B cell (primary cell): ENCODE measurements at regions not wholly inside any gene's neighbourhood (a gene's known extent, or its start where the extent isn't known, plus 50 kb on each side); places are given as distances from the start of the nearest gene placed in this dataset.

Source experiments
- ATAC-seq: fragments of 200-7000 bp; cut with Tn5 transposase; one replicate; pipeline ENCODE4 v1.10.0; 2021; ENCODE audit warnings: low read depth, mild to moderate bottlenecking, moderate number of reproducible peaks, moderate library complexity
- CTCF ChIA-PET: fragments of 350-600 bp; sonication (Branson Sonifier 250); formaldehyde crosslinking; loops from one replicate; lab custom pipeline; 2021; ENCODE audit warnings: antibody characterized with exemption, inconsistent platforms; lab: Charles Lee
- POLR2A ChIA-PET: fragments of 350-600 bp; sonication (Branson Sonifier 250); formaldehyde crosslinking; loops from one replicate; lab custom pipeline; 2021; ENCODE audit warnings: antibody characterized with exemption; lab: Charles Lee
- DNase-seq: peaks from one replicate; pipeline ENCODE4 v3.0.0; 2013
- H2AFZ ChIP-seq: 2 replicates; pipeline ENCODE4 v1.6.1; 2012; ENCODE audit warnings: mild to moderate bottlenecking, low read depth, low read length; ENCODE audit not compliant: insufficient read depth, poor library complexity, severe bottlenecking
- H3K27ac ChIP-seq, 2 donors: 1 replicate in 1 of 2; 2 replicates in 1 of 2; pipeline ENCODE4 v1.5.1; 2012 to 2013; ENCODE audit warnings: low read length in 2 of 2, mild to moderate bottlenecking in 2 of 2, moderate library complexity in 1 of 2
- H3K27me3 ChIP-seq, 4 experiments: fragments of 200-600 bp in 1 of 4; sonication (generic) in 1 of 4; replicated peaks in 1 of 4; 1 replicate in 2 of 4; 2 replicates in 2 of 4; pipeline versions ENCODE4 v1.6.1 to v1.7.0; 2013 to 2016; ENCODE audit warnings: low read length in 3 of 4, mild to moderate bottlenecking in 2 of 4, mixed read lengths in 1 of 4, moderate library complexity in 1 of 4; ENCODE audit not compliant: insufficient read depth in 4 of 4, control insufficient read depth in 3 of 4; ENCODE audit errors: control extremely low read depth in 1 of 4
- H3K36me3 ChIP-seq, 2 experiments: replicated peaks in 1 of 2; 1 replicate in 1 of 2; 2 replicates in 1 of 2; pipeline versions ENCODE4 v1.6.1 to v1.7.1; 2013; ENCODE audit warnings: low read length in 1 of 2; ENCODE audit not compliant: insufficient read depth in 2 of 2, control insufficient read depth in 1 of 2; ENCODE audit errors: control extremely low read depth in 1 of 2, extremely low read depth in 1 of 2
- H3K4me1 ChIP-seq, 2 donors: fragments of 200-600 bp in 1 of 2; sonication (generic) in 1 of 2; 1 replicate in 1 of 2; 2 replicates in 1 of 2; pipeline versions ENCODE4 v1.5.1 to v1.6.1; 2013 to 2017; ENCODE audit warnings: low read length in 2 of 2; ENCODE audit not compliant: control insufficient read depth in 2 of 2, insufficient read depth in 2 of 2
- H3K4me2 ChIP-seq: replicated peaks from 2 replicates; pipeline ENCODE3; 2012; ENCODE audit warnings: mild to moderate bottlenecking, low read depth, low read length; ENCODE audit not compliant: poor library complexity, severe bottlenecking
- H3K4me3 ChIP-seq, 5 experiments: fragments of 200-600 bp in 1 of 5; sonication (generic) in 1 of 5; 1 replicate in 3 of 5; 2 replicates in 2 of 5; pipeline versions ENCODE4 v1.5.1 to v1.7.0; 2011 to 2016; ENCODE audit warnings: low read length in 4 of 5, mild to moderate bottlenecking in 4 of 5, low read depth in 2 of 5, control low read depth in 1 of 5, moderate library complexity in 1 of 5; ENCODE audit not compliant: insufficient read depth in 1 of 5; ENCODE audit errors: control extremely low read depth in 1 of 5, extremely low read depth in 1 of 5
- H3K79me2 ChIP-seq: fragments of 200-600 bp; sonication (generic); one replicate; pipeline ENCODE4 v1.6.0; 2016; ENCODE audit warnings: low read length; ENCODE audit not compliant: control insufficient read depth, insufficient read depth
- H3K9ac ChIP-seq: fragments of 200-600 bp; sonication (generic); 2 replicates; pipeline ENCODE4 v1.6.1; 2017; ENCODE audit warnings: mild to moderate bottlenecking, low read length, moderate library complexity
- H3K9me3 ChIP-seq, 3 donors: one replicate each; pipeline versions ENCODE4 v1.6.1 to v1.7.1; 2013; ENCODE audit warnings: low read length in 2 of 3; ENCODE audit not compliant: control insufficient read depth in 2 of 3, insufficient read depth in 1 of 3; ENCODE audit errors: control extremely low read depth in 1 of 3
- H4K20me1 ChIP-seq: 2 replicates; pipeline ENCODE4 v1.6.0; 2012; ENCODE audit warnings: mild to moderate bottlenecking, low read length; ENCODE audit not compliant: insufficient read depth, control insufficient read depth, poor library complexity, severe bottlenecking
- H3K27ac Mint-ChIP-seq: one replicate; pipeline ENCODE4 v1.8.0; 2021; ENCODE audit warnings: mixed read lengths
- H3K27me3 Mint-ChIP-seq: one replicate; pipeline ENCODE4 v1.8.0; 2021; ENCODE audit warnings: mixed read lengths
- H3K4me1 Mint-ChIP-seq: one replicate; pipeline ENCODE4 v1.8.0; 2021; ENCODE audit warnings: mixed read lengths
- H3K4me3 Mint-ChIP-seq: one replicate; pipeline ENCODE4 v1.8.0; 2021; ENCODE audit warnings: mixed read lengths
- H3K9me3 Mint-ChIP-seq: one replicate; pipeline ENCODE4 v1.8.0; 2022; ENCODE audit warnings: mixed read lengths; ENCODE audit not compliant: insufficient read depth
- CTCF ChIP-seq: fragments of 200-600 bp; IDR thresholded peaks from one replicate; pipeline ENCODE4 v1.8.0; 2022; ENCODE audit warnings: antibody characterized with exemption, mild to moderate bottlenecking
- EZH2 ChIP-seq: IDR thresholded peaks from 2 replicates; pipeline ENCODE4 v1.6.1; 2012; ENCODE audit warnings: borderline replicate concordance, low read depth, mild to moderate bottlenecking, moderate library complexity, low read length; ENCODE audit not compliant: insufficient read depth, poor library complexity, severe bottlenecking
- WGBS: methylation state at CpG from one replicate; pipeline ENCODE4 v1.1.5; 2013; ENCODE audit warnings: missing lambda C conversion rate; ENCODE audit not compliant: insufficient coverage; 5-methylcytosine and 5-hydroxymethylcytosine counted together
- intact Hi-C: fragments of 100-400 bp; cut with micrococcal nuclease; formaldehyde crosslinking; loops from one replicate; pipeline ENCODE4 v1.10.0; 2022

DNA sequence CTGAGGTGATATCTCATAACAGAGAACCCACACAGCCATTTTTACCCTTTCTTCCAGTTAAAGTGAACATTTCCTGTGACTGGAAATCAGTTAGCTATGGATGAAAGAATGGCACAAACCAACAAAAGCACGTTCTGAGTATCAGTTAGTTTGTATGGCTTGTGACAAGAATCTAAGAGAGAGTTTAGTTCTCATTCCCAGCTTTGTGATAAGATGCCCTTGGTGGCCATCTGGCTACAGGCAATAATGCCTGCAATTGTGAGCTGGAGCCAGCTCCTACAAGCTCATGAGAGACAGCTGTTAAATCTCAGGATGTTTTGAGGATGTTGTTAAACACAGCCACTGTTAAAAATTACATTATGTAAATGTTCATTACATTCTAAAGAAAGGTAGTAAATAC, 122.0 kb upstream of the FRMD6 start:
- Histone ChIP-seq H3K9me3 (no peaks in the 10 kb centered on the region), H3K79me2 (no peaks in the 10 kb centered on the region), H3K4me3 (no peak overlapping the region), H3K27me3 (peaks cover 0 to 4% (median 1%) of the 10 kb centered on the region in 4 experiments), H3K36me3 (no peaks in the 10 kb centered on the region), H3K4me2 (no peak overlapping the region), H3K4me1 (no peaks in the 10 kb centered on the region), H4K20me1 (no peaks in the 10 kb centered on the region), H2AFZ (no peak overlapping the region), H3K9ac (no peak overlapping the region), H3K27ac (no peak overlapping the region)
- Mint-ChIP-seq H3K4me3 (no peak overlapping the region), H3K4me1 (no peaks in the 10 kb centered on the region), H3K9me3 (no peaks in the 10 kb centered on the region), H3K27me3 (peaks cover 21% of the 10 kb centered on the region), H3K27ac (no peak overlapping the region)
- 40% methylated on average over 1 of the region's 1 CpG for WGBS
- DNase-seq: no peak
- no peak for TF ChIP-seq CTCF
- TF ChIP-seq EZH2: no peak
- POLR2A ChIA-PET: no interaction called here
- intact Hi-C loops: no loop called here
- CTCF ChIA-PET: no interaction called here
- no peak for ATAC-seq

DNA sequence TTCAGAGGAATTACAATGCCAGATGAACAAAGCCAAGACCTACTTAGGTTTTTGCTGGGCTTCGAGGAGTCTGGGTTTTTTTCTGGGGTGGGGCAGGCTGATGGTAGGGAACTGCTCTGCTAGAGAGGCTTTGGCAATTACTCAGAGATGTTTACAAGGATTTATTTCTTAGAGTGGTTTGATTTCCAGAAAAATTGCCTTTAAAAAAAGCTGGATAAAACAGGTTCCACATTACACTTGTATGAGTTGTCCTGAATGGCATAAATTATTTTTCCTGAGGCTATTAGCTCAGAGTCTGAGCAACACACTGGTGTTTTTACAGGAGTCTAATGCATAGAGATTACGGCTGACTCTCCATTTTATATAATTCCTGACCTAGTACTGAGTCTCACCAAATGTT, 118.5 kb upstream of the FRMD6 start:
- intact Hi-C loops: no loop called here
- Mint-ChIP-seq H3K27ac (no peak overlapping the region), H3K9me3 (peaks cover 2% of the 10 kb centered on the region), H3K4me1 (no peaks in the 10 kb centered on the region), H3K4me3 (no peak overlapping the region), H3K27me3 (peaks cover 16% of the 10 kb centered on the region)
- Histone ChIP-seq H3K36me3 (no peaks in the 10 kb centered on the region), H3K4me2 (no peak overlapping the region), H2AFZ (no peak overlapping the region), H4K20me1 (no peaks in the 10 kb centered on the region), H3K4me3 (no peak overlapping the region), H3K9me3 (peaks cover 3 to 6% (median 4%) of the 10 kb centered on the region in 3 donors), H3K79me2 (no peaks in the 10 kb centered on the region), H3K27me3 (no peaks in the 10 kb centered on the region), H3K9ac (no peak overlapping the region), H3K27ac (no peak overlapping the region), H3K4me1 (no peaks in the 10 kb centered on the region)
- no peak for DNase-seq
- ChIA-PET POLR2A (no interaction called here), CTCF (no interaction called here)
- no peak for ATAC-seq
- TF ChIP-seq EZH2 (no peak), CTCF (no peak)
- 86% methylated on average over 1 of the region's 2 CpGs for WGBS
